SKM-1 treated with dmso at 0.1 percent for 144 hours (cell line): ENCODE measurements at regions not wholly inside any gene's neighbourhood (a gene's known extent, or its start where the extent isn't known, plus 50 kb on each side); places are given as distances from the start of the nearest gene placed in this dataset.

Experiments used
- DNase-seq: peaks from one replicate; lab custom pipeline; 2025; ENCODE audit not compliant: unreplicated experiment; lab: John Stamatoyannopoulos, UW

DNA sequence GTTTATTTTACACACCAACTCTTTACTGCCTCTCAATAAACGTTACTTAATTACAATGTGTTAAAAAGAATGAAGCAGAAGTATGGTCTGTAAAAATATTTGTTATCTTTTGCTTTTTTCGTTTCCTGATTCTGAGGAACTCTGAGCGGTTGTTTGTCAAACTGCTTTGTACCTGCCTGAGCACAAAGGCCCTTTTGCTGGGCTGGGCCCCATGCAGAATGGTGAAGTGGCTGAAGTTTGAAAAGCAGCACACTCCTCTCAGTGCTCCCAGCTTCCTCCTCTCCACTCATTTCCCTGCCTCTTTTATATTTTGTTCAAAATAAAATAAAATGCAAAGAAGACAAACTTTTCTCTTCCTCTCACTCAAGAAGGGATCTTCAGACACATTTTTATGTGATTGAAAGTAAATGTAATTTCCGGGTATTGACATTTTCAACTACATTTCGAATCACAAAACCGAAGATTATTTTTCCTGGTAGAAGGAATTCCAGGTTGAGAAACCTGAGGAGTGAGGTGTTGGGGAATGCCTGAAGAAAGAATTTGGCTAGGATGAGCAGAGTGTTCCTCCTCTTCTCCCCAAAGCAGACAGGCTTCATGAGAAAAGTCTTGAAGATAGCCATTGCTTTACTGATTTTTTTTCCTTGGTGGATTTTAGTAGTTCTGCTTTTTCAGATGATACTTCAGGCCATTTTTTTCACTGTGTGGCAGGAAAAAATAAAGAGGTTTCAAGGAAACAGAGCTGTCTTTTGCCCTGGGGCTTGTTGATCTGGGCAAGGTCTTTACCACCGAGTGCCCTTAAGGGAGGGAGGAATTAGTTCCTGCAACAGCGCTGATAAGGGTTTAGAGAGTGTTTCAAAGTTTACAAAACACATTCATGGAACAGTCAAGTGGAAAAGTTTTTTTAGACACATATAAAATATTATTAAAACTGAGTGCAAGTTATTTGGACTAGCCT lies 229.8 kb downstream of the NFKBIZ start:
- no peak for DNase-seq

DNA sequence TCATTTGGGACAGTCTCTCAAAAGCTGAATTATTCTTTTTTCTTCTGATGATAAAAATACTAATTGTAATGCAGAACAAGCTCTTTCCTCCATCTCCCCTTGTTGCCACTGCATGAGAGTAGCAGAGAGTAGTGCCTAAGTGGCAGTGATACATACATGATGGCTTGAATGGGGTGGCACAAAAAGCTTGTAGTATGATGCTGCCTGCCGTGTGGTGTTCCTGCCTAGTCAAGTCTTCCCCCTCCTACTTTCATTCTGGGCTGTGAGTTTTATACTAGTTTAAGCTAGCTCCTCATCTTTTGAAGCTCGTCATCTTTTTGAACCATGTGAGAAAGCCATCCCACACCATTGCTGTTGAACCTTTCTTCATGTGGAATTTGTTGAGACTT lies 230.5 kb downstream of the NFKBIZ start:
- DNase-seq, result no peak

DNA sequence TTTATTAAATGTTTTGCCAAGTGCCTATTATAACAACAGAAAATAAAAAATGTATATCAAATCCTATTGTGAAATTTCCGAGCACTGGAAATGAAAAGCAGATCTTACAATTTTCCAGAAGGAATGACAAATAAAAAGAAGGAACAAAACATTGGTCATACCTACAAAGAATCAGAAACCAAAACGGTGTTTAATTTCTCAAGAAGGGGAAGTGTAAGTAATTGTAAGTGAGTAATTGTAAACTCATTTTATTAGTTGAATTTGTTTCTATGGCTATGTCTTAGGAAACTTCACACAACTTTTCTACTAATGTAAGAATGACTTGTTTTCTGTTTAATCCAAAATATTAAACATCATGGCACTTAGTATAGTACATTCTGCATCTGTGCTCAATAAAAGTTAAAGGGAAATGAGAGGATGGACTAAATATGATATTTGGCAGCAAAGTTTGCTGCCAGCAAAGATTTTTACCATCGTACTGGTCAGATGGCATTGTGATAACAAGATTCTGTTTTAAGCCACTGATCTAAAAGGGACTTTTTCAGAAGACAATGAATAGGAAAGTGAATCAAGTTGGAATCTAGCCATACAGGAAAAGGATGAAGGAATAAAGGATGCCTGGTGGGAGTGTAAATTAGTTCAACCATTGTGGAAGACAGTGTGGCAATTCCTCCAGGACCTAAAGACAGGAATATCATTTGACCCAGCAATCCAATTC lies 232.4 kb downstream of the NFKBIZ start:
- DNase-seq, result no peak

DNA sequence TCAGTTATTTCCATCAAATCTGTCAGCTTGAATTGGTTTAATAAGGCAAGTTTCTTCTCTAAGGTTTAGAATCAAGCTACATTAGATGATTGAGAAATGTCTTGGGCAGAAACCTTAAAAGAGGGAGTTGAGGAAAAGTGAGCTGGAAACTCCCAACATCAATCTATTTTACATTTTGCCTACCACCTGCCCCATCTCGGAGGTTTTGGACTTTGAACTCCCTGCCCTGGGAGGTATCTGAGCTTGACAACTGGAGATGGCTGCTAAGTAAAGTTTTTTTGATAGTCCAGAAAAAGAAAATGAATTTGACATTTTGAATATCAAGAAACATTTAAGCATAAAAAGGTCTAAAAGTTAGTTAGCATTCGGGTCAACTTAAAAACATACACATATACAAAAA lies 234.2 kb downstream of the NFKBIZ start:
- no peak for DNase-seq

DNA sequence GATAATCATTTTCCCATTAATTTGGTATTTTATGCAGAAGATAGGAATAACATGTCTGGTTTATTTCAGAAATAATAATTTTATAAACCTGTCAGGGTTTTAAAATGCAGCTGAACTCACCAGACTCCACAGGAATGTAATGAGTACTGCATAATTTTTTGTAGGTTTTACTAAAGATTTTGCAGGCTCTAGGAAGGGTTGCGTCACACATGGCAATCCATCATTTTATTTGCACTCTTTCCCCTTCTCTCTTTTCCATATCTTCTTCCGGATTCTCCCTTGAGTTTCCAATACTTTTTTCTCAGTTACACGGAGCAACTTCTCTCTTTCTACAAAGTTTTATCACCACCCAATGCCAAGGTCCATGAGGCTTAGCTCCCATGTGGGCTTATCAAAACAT lies 234.7 kb downstream of the NFKBIZ start:
- no peak for DNase-seq

DNA sequence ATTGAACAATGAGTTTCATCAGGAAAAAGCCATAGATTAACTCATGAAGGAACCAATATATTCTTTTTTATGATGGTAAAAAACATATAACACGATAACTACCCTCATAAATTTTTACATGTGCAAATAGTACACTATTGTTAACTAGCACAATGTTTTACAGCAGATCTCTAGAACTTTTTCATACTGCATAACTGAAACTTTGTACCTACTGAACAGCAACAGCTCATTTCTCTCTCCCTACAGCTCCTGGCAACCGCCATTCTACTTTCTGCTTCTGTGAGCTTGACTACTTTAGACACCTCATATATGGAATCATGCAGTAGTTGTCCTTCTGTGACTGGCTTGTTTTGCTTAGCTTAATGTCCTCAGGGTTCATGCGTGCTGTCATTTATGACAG lies 235.4 kb downstream of the NFKBIZ start:
- DNase-seq, result no peak

DNA sequence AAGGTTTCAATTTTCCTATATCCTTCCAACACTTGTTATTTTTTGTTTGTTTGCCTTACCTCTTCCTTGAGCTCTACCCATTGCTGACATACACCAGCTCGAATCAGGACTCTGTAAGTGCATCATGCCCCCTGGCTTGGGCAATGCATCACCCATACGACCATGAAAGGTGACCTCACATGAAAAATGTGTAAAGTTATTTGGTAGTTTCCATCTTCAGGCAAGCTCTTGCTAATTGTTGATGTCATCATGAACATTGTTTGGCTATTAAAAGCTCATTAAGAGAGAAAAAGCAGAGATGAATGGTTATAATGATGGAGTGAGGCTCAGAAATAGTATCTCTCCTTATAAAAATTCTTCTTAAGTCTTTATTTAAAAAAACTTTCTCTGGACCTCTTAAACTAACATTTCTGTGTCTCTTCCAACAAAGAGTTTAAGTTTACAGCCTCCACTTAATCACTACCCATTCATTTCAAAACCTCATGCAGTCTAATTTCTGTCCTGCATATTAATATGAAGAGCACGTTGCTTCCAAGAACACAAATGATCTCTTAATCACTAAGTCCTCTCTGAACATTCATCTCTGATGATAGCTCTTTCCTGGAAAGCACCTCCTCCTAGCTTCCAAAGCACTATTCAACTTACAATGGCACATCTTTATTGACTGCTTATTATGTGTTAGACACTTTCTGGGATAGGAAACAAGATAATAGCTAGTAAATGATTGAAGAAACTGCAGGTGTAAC lies 236.3 kb downstream of the NFKBIZ start:
- no peak for DNase-seq

DNA sequence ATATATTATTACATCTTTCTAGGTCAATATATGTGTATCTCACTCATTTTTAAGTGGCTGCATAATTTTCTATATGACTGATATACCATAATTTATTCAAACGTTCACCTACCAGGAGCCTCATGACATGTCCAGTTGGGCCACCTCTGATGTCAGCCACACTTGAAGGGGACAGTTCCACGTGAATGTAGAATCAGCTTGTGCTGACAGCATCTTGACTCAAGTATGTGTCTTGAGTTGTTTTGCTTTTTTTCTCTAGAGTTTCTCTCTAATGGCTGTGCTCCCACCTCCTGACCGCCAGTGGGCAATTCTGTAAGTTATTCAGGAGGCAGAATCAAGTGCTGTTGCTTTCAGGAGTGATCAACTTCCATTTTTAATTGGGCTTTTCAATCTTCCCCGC lies 237.9 kb downstream of the NFKBIZ start:
- no peak for DNase-seq

DNA sequence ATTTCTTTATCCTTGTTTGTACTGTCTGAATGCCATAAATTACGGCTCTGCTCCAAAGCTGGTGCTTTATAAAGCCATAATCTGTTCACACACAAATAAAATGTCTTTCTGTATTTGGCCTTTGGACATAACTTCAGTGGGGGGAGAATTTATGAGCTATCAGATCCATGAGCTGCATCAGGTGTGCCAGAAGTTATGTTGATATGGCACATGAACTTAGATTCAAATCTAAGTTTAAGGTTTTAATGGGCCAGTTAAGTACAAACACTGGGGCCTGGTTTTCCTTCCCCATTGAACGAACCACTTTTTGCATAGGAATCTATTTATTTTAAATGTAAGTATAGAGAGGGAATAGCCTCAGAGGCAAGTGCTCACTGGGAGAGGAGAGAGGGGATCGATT lies 239.9 kb downstream of the NFKBIZ start:
- DNase-seq, result no peak

DNA sequence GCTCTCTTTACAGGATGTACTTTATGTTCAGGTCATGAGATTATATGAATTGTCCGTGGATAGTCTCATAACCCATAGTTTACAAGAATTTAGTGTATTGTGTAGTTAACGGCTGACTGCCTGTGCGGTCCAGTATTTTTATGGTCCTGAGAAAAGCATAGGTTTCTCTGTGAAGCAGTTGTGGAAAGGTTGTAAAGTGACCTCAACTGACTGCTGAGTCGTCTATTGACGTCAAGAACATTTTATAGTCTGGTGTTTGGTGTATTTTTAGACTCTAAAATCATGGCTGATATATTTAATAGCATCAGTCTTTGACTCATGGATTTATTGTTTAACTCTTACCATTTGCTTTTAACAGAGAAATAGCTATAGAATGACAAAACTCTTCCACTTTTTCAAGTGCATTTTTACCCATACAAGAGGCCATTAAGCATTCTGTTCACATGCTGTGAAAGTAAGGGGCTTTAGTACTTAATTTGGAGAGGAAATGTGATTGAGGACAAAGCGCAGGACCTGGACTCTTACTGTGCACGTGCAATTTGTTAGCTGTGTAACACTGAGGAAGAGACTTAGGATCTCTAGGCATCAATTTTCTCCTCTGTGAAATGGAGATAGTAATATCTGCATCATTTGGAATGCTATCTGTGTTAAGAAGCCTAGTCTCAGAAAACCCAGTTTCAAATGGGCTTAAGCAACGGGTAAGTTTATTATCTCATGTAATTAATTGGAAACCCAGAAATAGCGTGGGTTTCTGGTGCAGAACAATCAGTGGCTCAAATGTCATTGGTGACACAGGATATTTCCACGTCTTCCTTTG lies 240.8 kb downstream of the NFKBIZ start:
- DNase-seq, result no peak

DNA sequence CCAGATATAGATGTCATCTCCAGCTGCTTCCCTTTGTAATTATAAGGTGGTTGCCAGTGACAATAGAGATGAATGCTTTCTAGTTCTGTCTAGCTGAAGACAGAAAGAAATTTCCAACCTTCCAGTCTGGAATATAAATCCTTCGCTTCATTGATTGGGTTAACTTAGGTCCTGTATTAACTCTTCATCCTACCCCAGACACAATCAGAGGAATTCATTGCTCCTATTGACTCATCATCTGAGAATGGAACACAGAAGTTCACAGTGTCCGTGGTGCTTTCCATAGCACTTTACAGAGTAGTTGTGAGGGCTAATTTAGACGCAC lies 241.4 kb downstream of the NFKBIZ start:
- DNase-seq, result no peak

DNA sequence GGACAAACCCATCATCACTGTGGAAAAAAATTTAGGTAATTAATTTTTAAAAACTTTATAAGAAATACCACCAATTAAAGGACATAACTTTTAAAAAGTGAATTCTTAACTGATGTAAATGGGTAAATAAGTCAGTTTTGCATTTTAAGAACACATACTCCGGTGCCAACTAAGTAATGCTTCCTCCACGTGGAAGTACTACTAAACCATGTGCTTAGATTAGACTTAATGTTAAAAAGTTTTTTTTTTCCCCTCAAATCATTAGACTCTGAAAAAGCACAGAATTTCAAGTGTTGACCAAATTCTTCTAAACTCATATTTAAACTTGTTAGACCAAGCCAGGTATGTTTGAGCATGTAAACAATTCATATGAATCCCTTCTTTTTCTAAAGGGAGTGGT lies 242.0 kb downstream of the NFKBIZ start:
- DNase-seq, result no peak

DNA sequence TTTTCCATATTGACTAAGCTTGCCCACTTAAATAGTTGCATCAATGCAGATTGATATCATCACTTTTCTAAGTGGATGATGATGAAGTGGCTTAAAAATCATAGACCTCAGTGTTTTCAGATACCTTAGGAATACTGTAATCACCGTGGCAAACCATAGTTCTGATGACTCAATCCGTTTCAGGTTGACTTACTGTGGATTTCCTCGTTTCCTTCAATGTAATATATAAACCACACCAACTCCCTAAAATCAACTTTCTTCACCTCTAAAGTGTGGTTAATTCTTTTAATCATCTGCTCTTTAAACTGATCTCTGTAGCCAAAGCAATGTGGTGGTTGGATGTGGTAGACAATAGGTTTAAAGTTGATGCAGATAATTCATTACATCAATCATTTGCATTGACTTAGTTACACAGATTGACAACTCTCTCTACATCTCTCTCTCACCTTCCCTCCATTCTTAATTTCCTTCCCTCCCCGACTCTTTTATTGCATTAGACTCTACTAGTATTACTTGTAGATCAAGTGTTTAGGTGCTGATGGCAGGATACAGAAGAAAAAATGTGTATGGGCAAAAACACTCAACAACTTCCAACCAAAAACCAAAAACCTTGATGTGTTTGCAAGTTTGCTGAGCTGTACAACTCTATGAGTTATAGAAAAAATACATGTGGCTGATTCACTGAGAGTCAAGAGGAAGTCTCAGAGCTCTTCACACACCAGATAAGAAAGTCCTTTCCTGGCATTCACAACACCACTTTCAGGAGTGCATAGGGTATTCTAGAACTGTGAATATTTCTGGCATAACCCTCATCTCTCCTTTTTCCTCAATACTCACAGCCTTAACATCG lies 243.5 kb downstream of the NFKBIZ start:
- DNase-seq, result no peak

DNA sequence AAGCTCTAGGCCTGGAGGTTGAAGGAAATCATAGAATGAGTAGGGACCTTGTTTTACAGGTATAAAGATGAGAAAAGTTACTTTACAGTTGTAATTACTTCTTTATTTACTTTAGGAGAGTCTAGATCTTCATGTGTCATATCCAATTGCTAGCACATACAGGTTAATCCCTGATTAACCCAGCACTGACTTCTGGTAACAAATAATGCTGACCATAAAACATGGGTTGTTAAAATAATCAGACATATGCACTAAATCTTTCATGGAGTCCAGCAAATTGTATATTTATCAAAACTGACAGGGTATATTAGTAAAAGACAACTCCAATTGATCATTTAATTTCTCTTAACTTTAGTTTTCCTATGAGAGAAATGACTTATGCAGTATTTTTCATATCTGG lies 245.2 kb downstream of the NFKBIZ start:
- no peak for DNase-seq

DNA sequence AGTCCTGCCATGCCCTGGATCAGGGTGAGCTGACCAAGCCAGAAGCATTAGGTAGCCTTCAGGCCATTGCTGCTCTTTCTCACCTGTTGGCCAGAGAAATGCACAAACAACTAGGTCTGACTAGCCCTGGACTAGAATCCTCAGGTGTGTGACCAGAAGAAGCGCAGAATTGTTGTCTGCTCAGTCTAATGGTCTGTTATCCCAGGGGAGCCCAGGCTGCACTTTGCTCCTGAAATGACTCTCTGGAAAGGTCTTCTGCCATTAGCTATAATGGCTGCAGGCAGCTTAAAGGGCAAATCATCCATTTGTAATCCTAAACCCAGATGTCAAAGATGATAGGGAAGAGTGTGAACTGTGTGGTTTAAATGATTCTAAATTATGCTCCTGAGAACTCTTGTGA lies 246.1 kb downstream of the NFKBIZ start:
- no peak for DNase-seq

DNA sequence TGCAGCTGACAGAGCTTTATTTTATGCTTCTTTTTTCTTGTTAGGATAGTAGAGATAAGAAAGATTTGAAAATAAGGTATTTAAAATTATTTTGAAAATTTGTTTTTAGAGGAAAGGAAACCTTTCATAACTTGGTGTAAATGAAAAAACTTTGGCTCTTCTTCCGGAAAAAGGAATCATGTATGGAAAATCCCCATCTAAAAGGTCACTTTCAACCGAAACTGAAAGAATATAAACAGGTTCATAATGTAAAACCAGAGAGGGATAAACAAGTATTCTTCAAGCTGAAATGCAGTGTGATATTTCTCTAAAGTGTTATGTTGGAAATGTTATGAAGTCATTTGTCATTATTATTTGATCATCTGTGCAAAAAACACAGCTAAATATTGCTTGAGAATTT lies 246.8 kb downstream of the NFKBIZ start:
- DNase-seq, result no peak

DNA sequence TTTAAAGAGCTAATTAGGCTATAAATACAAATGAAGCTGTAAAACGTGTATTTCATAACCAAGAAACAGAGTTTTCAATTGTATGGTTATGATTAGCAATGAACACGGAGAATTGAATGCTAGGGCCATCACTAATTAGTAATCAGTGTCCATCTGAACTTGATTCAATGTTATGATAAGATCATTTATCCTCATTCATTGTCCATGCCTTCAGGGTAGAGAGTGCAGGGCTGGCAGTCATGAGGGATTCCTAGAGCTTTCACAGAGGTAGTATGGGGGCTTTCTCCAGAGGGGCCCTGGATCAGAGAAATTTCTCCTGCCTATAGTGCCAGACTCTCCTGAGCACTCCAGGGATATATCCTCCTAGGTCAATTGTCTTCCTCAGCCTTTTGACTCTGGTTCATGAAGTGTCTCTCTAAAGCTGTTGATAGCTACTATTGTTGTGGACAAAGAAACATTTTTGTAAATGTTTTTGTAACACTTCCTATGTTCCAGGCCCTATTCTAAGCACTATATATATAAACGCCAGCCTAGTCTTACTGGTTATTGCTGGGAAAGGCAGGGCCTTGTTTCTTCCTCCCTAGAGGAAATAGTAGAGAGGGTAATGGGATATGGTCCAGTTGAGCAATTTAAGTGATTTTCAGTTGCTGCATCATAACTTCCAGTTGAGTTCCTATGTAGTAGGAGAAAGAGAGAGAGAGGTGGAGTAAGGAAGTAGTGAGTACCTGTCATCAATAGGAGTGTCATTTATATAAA lies 249.0 kb downstream of the NFKBIZ start:
- DNase-seq, result no peak

DNA sequence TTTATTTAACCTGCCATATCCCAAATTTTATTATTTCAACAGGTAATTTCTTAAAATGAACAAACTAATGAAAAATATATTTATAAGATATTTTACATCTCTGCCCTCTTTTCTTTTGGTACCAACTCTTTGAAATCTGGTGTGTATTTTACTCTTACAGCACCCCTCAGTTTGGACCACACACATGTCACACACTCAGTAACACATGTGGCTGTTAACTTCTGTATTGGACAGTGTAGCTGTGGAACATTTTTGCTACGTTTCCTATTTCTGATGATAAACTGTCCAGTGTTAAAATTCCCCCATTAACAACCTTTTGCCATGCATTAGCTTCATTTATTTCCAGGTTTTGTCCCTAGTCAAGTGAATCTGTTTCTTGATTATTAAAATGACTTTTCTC lies 250.6 kb downstream of the NFKBIZ start:
- no peak for DNase-seq

DNA sequence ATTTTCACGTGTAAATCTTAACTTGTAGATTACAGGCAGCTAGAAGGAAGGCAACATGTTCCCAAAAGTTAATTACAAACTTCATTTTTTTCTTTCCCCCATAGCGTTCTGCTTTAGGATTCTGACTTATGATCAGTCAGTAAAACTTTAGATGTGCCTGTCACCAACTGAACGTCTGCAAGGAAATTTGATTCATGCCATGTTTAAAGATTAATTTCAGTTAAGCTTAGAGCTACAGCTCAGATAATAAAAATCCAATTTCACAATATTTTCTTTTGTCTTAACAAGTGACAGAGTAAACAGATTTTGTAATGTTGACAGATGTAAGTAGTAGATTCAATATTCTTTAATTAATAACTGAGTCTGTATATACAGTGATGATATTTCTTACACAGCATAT lies 253.1 kb downstream of the NFKBIZ start:
- DNase-seq, result no peak
